Right lobe of liver (tissue), 6 donors: ENCODE measurements at regions not wholly inside any gene's neighbourhood (a gene's known extent, or its start where the extent isn't known, plus 50 kb on each side); places are given as distances from the start of the nearest gene placed in this dataset.

ENCODE experiments used
- ATAC-seq, 4 donors: fragments of 200-7000 bp; cut with Tn5 transposase; one replicate each; pipeline ENCODE4 v1.9.1; 2020; ENCODE audit warnings: mild to moderate bottlenecking in 4 of 4, moderate library complexity in 4 of 4
- DNase-seq, 3 donors: peaks; one replicate each; pipeline ENCODE4 v3.0.0-alpha.2; 2020
- H3K27ac ChIP-seq, 3 donors: fragments of 200-600 bp; one replicate each; pipeline ENCODE4 v1.8.0; 2022
- H3K27me3 ChIP-seq, 2 donors: fragments of 200-600 bp; one replicate each; pipeline ENCODE4 v1.8.0; 2022
- H3K36me3 ChIP-seq, 4 donors: fragments of 200-600 bp; sonication (generic) in 1 of 4; one replicate each; pipeline versions ENCODE4 v1.5.1 to v1.8.0; 2017 to 2022; ENCODE audit warnings: control low read depth in 1 of 4
- H3K4me1 ChIP-seq, 4 donors: fragments of 200-600 bp; sonication (generic) in 1 of 4; one replicate each; pipeline versions ENCODE4 v1.5.1 to v1.8.0; 2017 to 2022; ENCODE audit warnings: control low read depth in 1 of 4
- H3K4me3 ChIP-seq, 3 donors: fragments of 200-600 bp; one replicate each; pipeline ENCODE4 v1.8.0; 2022
- H3K9me3 ChIP-seq, 4 donors: fragments of 200-600 bp; sonication (generic) in 1 of 4; one replicate each; pipeline versions ENCODE4 v1.5.1 to v1.8.0; 2017 to 2022; ENCODE audit warnings: control low read depth in 1 of 4
- CTCF ChIP-seq, 4 donors: fragments of 200-600 bp in 3 of 4; fragments of 450-650 bp in 1 of 4; IDR thresholded peaks; one replicate each; pipeline versions ENCODE4 v1.5.1 to v1.8.0; 2016 to 2022; ENCODE audit warnings: antibody characterized with exemption in 4 of 4, mild to moderate bottlenecking in 2 of 4
- POLR2A ChIP-seq: fragments of 450-650 bp; IDR thresholded peaks from one replicate; pipeline ENCODE4 v1.6.1; 2017; ENCODE audit warnings: antibody characterized with exemption, mild to moderate bottlenecking
- WGBS: methylation state at CpG from one replicate; pipeline ENCODE4 v1.1.6; 2018; ENCODE audit warnings: low coverage, low lambda C conversion rate; ENCODE audit not compliant: insufficient coverage; ENCODE audit errors: missing lambda C conversion rate; 5-methylcytosine and 5-hydroxymethylcytosine counted together
- intact Hi-C, 2 donors: fragments of 100-400 bp; cut with DNase I; formaldehyde crosslinking; loops; one replicate each; pipeline versions ENCODE4 v1.11.2 to v1.14.1; 2022
- donor health status: DM: no; HTN: yes; CAD: no.
- donor health status: DM: no; HTN: no; CAD: no.
- donor health status: DM: no; HTN: no; CAD: no.
- donor health status: DM: no; HTN: yes; CAD: no.
- donor health status: DM: no; HTN: yes; CAD: no.

GRCh38 chr13:74074723-74075122 lies 59.5 kb downstream of the KLF12 start:
- Histone ChIP-seq H3K4me3 (no peak overlapping the region), H3K4me1 (peaks cover 0 to 34% (median 5%) of the 10 kb centered on the region in 4 donors), H3K36me3 (no peaks in the 10 kb centered on the region), H3K27ac (no peak overlapping the region), H3K9me3 (no peaks in the 10 kb centered on the region), H3K27me3 (no peaks in the 10 kb centered on the region)
- intact Hi-C loops, result no loop called here
- TF ChIP-seq POLR2A (no peak), CTCF (IDR thresholded peaks at IDR 0.05) (no peak)
- ATAC-seq (peak in 2 of 4 donors; percentile 24 to 38), DNase-seq (no peak)

- H3K36me3 ChIP-seq, result no peaks in the 10 kb centered on the region
- TF ChIP-seq CTCF (IDR thresholded peaks at IDR 0.05), result no peak
- no peak for TF ChIP-seq POLR2A
- ATAC-seq (peak in 2 of 4 donors; percentile 28 to 47), DNase-seq (no peak)
- no peaks in the 10 kb centered on the region for H3K27me3 ChIP-seq
- no peaks in the 10 kb centered on the region for H3K9me3 ChIP-seq
- H3K4me3 ChIP-seq, result no peak overlapping the region
- intact Hi-C loops, result no loop called here
- H3K4me1 ChIP-seq, result peaks cover 0 to 33% (median 5%) of the 10 kb centered on the region in 4 donors
- WGBS, result 87% methylated on average over 1 of the region's 1 CpG
- no peak overlapping the region for H3K27ac ChIP-seq
Observed at GRCh38 chr13:74073274-74073673, 60.9 kb downstream of the KLF12 start.

GRCh38 chr13:74070513-74070912 lies 63.7 kb downstream of the KLF12 start:
- intact Hi-C loops, result no loop called here
- H3K4me1 ChIP-seq, result peaks cover 0 to 30% (median 5%) of the 10 kb centered on the region in 4 donors
- no peaks in the 10 kb centered on the region for H3K36me3 ChIP-seq
- no peak for ATAC-seq
- H3K27ac ChIP-seq, result no peak overlapping the region
- 100% methylated on average over 1 of the region's 1 CpG for WGBS
- no peak for DNase-seq
- no peaks in the 10 kb centered on the region for H3K9me3 ChIP-seq
- TF ChIP-seq POLR2A (no peak), CTCF (IDR thresholded peaks at IDR 0.05) (no peak)
- no peaks in the 10 kb centered on the region for H3K27me3 ChIP-seq
- H3K4me3 ChIP-seq, result no peak overlapping the region

GRCh38 chr13:74070065-74070464 lies 64.1 kb downstream of the KLF12 start:
- H3K4me1 ChIP-seq, result peaks cover 0 to 26% (median 3%) of the 10 kb centered on the region in 4 donors
- no peaks in the 10 kb centered on the region for H3K36me3 ChIP-seq
- no peaks in the 10 kb centered on the region for H3K27me3 ChIP-seq
- intact Hi-C loops, result no loop called here
- TF ChIP-seq CTCF (IDR thresholded peaks at IDR 0.05), result no peak
- no peak for TF ChIP-seq POLR2A
- WGBS, result 74% methylated on average over 4 of the region's 4 CpGs
- no peak overlapping the region for H3K27ac ChIP-seq
- DNase-seq, result no peak
- peak in 1 of 4 donors; percentile 21 for ATAC-seq
- no peaks in the 10 kb centered on the region for H3K9me3 ChIP-seq
- no peak overlapping the region for H3K4me3 ChIP-seq

GRCh38 chr13:74068471-74068870 lies 65.7 kb downstream of the KLF12 start:
- Histone ChIP-seq H3K4me3 (no peak overlapping the region), H3K36me3 (no peaks in the 10 kb centered on the region), H3K4me1 (peaks cover 0 to 21% (median under 1%) of the 10 kb centered on the region in 4 donors), H3K9me3 (no peaks in the 10 kb centered on the region), H3K27me3 (no peaks in the 10 kb centered on the region), H3K27ac (no peak overlapping the region)
- ATAC-seq, result no peak
- TF ChIP-seq POLR2A, result no peak
- no peak for TF ChIP-seq CTCF (IDR thresholded peaks at IDR 0.05)
- no peak for DNase-seq
- intact Hi-C loops, result no loop called here
- WGBS, result 84% methylated on average over 7 of the region's 7 CpGs
